ENCODE measurements at regions not wholly inside any gene's neighbourhood (a gene's known extent, or its start where the extent isn't known, plus 50 kb on each side); places are given as distances from the start of the nearest gene placed in this dataset.
"Not testable (repeated sequence)": the region's sequence is repeated elsewhere in the genome, so short reads cannot be mapped to it uniquely, and the experiment has no call there.

- DNase-seq (ENCODE audit: low spot score in 2 of 2) (no peak), FAIRE-seq (no peak)
Measured at GRCh38 chr6:3620389-3620788, 131.1 kb downstream of the PXDC1 start.

- DNase-seq (ENCODE audit: low spot score in 2 of 2) (no peak), FAIRE-seq (no peak)
Measured at GRCh38 chr6:3619800-3620199, 131.7 kb downstream of the PXDC1 start.

GRCh38 chr6:3619201-3619600 lies 132.3 kb downstream of the PXDC1 start:
- FAIRE-seq = no peak
- DNase-seq (ENCODE audit: low spot score in 2 of 2) = no peak

GRCh38 chr6:3618642-3619041 lies 132.9 kb downstream of the PXDC1 start:
- FAIRE-seq = no peak
- no peak for DNase-seq (ENCODE audit: low spot score in 2 of 2)

GRCh38 chr6:3617681-3618311 lies 133.7 kb downstream of the PXDC1 start:
- FAIRE-seq (no peak), DNase-seq (ENCODE audit: low spot score in 2 of 2) (no peak)

GRCh38 chr6:3617192-3617631 lies 134.3 kb downstream of the PXDC1 start:
- no peak for FAIRE-seq
- no peak for DNase-seq (ENCODE audit: low spot score in 2 of 2)

- DNase-seq (ENCODE audit: low spot score in 2 of 2) (no peak), FAIRE-seq (no peak)
Measured at GRCh38 chr6:3616565-3617176, 134.8 kb downstream of the PXDC1 start.

- DNase-seq (ENCODE audit: low spot score in 2 of 2) (no peak), FAIRE-seq (no peak)
Measured at GRCh38 chr6:3615391-3616380, 135.8 kb downstream of the PXDC1 start.

DNA sequence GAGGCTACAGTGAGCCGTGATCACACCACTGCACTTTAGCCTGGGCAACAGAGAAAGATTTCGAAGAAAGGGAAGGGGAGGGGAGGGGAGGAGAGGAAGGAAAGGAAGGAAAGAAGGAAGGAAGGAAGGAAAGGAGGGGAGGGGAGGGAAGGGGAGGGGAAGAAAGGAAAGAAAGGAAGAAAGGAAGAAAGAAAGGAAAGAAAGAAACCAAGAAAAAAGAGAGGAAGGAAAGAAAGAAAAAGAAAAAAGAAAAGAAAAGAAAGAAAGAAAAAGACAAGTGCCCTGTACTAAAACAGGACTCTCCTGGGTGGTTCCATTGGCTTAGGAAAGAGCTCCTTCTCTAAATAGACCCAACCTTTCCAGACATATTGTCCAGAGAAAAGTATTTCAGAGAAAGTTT lies 136.6 kb downstream of the PXDC1 start:
- FAIRE-seq (no peak), DNase-seq (ENCODE audit: low spot score in 2 of 2) (no peak)

DNA sequence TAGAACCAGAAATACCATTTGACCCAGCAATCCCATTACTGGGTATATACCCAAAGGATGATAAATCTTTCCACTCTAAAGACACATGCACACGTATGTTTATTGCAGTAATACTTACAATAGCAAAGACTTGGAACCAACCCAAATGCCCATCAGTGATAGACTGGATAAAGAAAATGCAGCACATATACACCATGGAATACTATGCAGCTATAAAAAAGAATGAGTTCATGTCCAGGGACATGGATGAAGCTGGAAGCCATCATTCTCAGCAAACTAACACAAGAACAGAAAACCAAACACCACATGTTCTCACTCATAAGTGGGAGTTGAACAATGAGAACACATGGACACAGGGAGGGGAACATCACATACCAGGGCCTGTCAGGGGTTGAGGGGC lies 137.9 kb downstream of the PXDC1 start:
- DNase-seq (ENCODE audit: low spot score in 2 of 2); FAIRE-seq: not testable (repeated sequence)

DNA sequence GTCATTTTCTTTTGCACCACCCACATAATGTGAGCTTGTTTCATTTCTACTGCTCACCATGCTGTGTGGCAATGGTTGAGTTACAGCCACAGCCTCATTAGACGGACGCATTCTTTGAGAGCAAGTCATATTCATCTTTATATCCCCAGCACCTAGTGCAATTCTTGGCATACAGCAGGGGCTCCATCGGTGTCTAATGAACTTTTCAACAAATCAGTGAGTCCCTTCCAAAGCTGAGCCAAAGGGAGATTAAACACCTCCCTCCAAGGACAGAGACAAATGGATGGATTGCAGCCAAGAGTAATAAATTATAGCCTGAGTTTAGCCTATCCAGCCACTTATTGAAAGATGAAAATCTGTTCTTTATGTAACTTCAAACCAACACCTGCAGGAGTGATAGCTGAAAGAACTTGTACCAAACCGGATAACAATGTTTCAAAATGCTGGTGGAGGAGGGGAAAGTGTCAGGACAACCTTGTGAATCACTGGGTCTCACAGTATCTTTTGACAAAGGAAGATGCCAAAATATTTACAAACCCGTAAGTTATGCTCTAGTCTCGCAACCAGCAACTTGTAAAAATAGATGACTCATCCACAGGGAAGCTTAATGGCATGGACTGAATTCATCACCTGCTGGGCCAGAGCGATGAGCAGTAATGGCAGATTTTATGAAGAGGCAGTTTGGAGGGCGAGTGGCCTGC lies 139.0 kb downstream of the PXDC1 start:
- FAIRE-seq = no peak
- DNase-seq (ENCODE audit: low spot score in 2 of 2) = no peak

GRCh38 chr6:3610921-3611320 lies 140.6 kb downstream of the PXDC1 start:
- FAIRE-seq (no peak), DNase-seq (ENCODE audit: low spot score in 2 of 2) (no peak)

GRCh38 chr6:3610206-3610605 lies 141.3 kb downstream of the PXDC1 start:
- DNase-seq (ENCODE audit: low spot score in 2 of 2) = no peak

DNA sequence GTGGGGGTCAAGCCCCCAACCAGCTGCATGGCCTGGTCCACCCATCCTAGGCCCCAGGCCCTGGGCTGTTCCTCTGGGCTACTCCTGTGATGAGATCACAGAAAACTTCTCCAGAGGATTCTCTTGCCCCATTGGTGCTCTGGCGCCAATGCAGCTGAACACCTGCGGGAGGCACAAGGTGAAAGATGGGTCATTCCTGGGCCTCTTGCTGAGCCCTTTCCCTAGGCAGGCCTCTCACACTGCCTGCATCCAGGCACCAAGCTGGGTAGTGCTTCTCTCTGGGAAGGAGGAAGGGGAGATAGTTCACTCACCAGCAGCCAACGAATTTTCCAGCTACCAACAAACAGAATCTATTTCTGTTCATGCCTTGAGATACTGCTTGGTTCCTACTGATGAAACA lies 142.1 kb downstream of the PXDC1 start:
- DNase-seq (ENCODE audit: low spot score in 2 of 2) (no peak), FAIRE-seq (no peak)

More at GRCh38 chr6:3610206-3610605, 141.3 kb downstream of the PXDC1 start:
- FAIRE-seq = no peak

GRCh38 chr6:3608159-3608558 lies 143.4 kb downstream of the PXDC1 start:
- FAIRE-seq (no peak), DNase-seq (ENCODE audit: low spot score in 2 of 2) (no peak)

DNA sequence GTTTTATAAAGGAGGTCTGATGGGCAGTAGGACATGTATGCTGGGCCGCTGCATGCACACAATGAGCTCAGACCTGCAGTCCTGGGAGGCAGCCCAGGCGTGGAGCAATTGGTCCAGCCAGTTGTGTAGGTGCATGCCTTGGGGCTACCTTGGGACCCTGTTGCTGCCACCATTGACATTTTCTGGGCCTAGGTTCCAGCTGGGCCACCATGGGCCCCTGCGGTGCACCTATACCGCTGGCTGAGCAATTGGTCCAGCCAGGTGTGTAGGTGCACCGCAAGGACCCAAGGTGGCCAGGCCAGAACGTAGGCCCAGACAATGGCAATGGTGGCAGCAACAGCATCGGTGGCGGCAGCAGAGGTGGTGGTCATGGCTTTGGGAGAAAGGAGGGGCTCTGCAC lies 143.9 kb downstream of the PXDC1 start:
- FAIRE-seq = no peak
- no peak for DNase-seq (ENCODE audit: low spot score in 2 of 2)

- FAIRE-seq (no peak), DNase-seq (ENCODE audit: low spot score in 2 of 2) (no peak)
Measured at GRCh38 chr6:3607171-3607570, 144.3 kb downstream of the PXDC1 start.

DNA sequence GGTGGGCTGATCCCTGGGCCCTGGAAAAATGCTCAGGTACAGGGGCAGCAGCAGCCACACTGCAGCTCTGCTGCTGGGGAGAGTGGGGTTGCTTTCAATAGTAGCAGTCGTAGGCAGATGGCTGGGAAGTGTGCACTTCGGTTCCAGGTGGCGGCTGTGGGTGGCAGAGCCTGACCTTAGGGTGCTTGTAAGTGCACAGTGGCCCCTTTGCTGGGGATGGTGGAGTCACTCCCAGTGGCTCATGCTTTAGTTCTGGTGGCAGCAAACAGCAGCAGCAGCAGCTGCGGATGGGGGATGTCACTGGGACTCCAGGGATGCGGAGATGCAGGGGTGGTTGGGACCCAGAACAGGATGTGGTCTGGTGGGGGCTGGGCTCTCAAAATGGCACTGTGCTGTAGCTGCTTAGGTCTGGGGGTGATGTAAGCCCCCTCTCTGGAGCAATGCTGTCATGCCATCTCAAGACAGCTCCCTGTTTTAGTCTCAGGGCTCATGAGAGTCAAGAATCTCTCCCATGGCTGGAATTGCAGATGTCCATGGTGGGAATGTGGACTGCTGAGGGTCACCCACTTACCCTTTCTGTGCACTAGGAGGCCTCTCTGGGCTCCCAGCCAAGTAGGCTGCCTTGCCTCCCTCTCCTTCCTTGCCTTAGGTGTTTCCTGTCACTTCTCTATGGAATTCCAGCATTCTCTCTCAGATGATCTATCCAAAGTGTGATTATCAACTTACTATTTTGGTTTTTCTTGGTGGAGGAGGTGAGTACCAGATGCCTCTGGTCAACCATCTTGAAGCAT lies 146.7 kb upstream of the SLC22A23 start:
- no peak for FAIRE-seq
- no peak for DNase-seq (ENCODE audit: low spot score in 2 of 2)

- FAIRE-seq (no peak), DNase-seq (ENCODE audit: low spot score in 2 of 2) (no peak)
Measured at GRCh38 chr6:3601570-3601969, 144.7 kb upstream of the SLC22A23 start.

- DNase-seq (ENCODE audit: low spot score in 2 of 2) (no peak), FAIRE-seq (no peak)
Measured at GRCh38 chr6:3597500-3598064, 140.7 kb upstream of the SLC22A23 start.

Measured in frontal cortex (tissue), 3 donors.